ENCODE measurements at regions not wholly inside any gene's neighbourhood (a gene's known extent, or its start where the extent isn't known, plus 50 kb on each side); places are given as distances from the start of the nearest gene placed in this dataset.

GRCh38 chr15:70197945-70198361 lies 100.2 kb upstream of the TLE3 start:
- ATAC-seq (ENCODE audit: low read depth): no peak
- Histone ChIP-seq H4K8ac (ENCODE audit: low read depth in 2 of 2, low read length in 2 of 2) (no peak overlapping the region), H3K18ac (ENCODE audit: low read depth, low read length) (no peak overlapping the region), H3K79me1 (ENCODE audit: low read depth in 1 of 2, low read length in 2 of 2) (no peaks in the 10 kb centered on the region), H3K27ac (ENCODE audit: insufficient read depth, low read length) (no peak overlapping the region), H2BK15ac (ENCODE audit: low read depth, low read length) (no peak overlapping the region), H3K4ac (ENCODE audit: low read depth, low read length) (no peak overlapping the region), H4K91ac (ENCODE audit: insufficient read depth, low read depth, low read length) (no peak overlapping the region), H2AK5ac (ENCODE audit: low read depth, low read length) (no peak overlapping the region), H3K4me3 (ENCODE audit: insufficient read depth, low read depth, low read length) (no peak overlapping the region), H3K27me3 (ENCODE audit: control insufficient read depth, insufficient read depth, low read length) (peaks cover 28% of the 10 kb centered on the region), H4K20me1 (ENCODE audit: insufficient read depth, low read length) (no peaks in the 10 kb centered on the region), H3K56ac (ENCODE audit: extremely low read depth, insufficient read depth, low read length) (no peak overlapping the region), H3K4me2 (ENCODE audit: low read depth, low read length) (no peak overlapping the region), H3K14ac (replicated peaks; ENCODE audit: low read depth, low read length) (no peak overlapping the region), H4K5ac (ENCODE audit: low read depth, low read length) (no peak overlapping the region), H2BK120ac (ENCODE audit: low read depth, low read length) (no peak overlapping the region), H3K36me3 (ENCODE audit: control insufficient read depth, insufficient read depth, low read length) (no peaks in the 10 kb centered on the region), H3K9me1 (ENCODE audit: insufficient read depth, low read length) (0 out of 2 replicates have a peak, but pooled peaks cover 5% of the 10 kb centered on the region), H2BK20ac (ENCODE audit: low read depth, low read length) (no peak overlapping the region), H3K9ac (ENCODE audit: low read depth, low read length) (no peak overlapping the region), H2AK9ac (replicated peaks; ENCODE audit: low read depth, low read length, poor library complexity) (no peak overlapping the region), H2AFZ (replicated peaks; ENCODE audit: low read length, poor library complexity) (no peak overlapping the region), H3K4me1 (ENCODE audit: control insufficient read depth, insufficient read depth, low read length) (peaks cover 14% of the 10 kb centered on the region), H3K23ac (ENCODE audit: low read depth, low read length) (no peak overlapping the region), H2BK5ac (ENCODE audit: low read depth, low read length, poor library complexity, severe bottlenecking) (no peak overlapping the region), H3K9me3 (ENCODE audit: control insufficient read depth, insufficient read depth, low read length) (no peaks in the 10 kb centered on the region)
- in situ Hi-C loops (cut with MboI; ENCODE audit: low sequenced_read_pairs) (no loop called here), intact Hi-C loops (cut with micrococcal nuclease) (no loop called here), dilution Hi-C loops (cut with HindIII; ENCODE audit: low sequenced_read_pairs, unreplicated experiment) (no loop called here)
- 85% methylated on average over 4 of the region's 9 CpGs; no CpG with 5 or more reads in 1 of the 2 experiments for WGBS, 2 experiments (ENCODE audit: extremely low coverage in 2 of 2, insufficient read length in 1 of 2)
- TF ChIP-seq RFX5 (IDR thresholded peaks at IDR 0.05; ENCODE audit: low read depth, low read length): no peak
- no peak for TF ChIP-seq SMC3 (IDR thresholded peaks at IDR 0.05; ENCODE audit: low read depth, low read length)
- TF ChIP-seq USF2 (IDR thresholded peaks at IDR 0.05; ENCODE audit: low read depth, low read length): no peak
- TF ChIP-seq ELK1 (IDR thresholded peaks at IDR 0.05; ENCODE audit: borderline replicate concordance, low read depth, low read length): no peak
- no peak for TF ChIP-seq CTCF (conservative IDR thresholded peaks at IDR 0.05; ENCODE audit: low read depth, low read length)
- TF ChIP-seq NFE2L2 (IDR thresholded peaks at IDR 0.05; ENCODE audit: low read depth, low read length): no peak
- no peak for TF ChIP-seq MAZ (IDR thresholded peaks at IDR 0.05; ENCODE audit: borderline replicate concordance, low read depth, low read length)
- TF ChIP-seq CHD1 (IDR thresholded peaks at IDR 0.05; ENCODE audit: low read depth, low read length): no peak
- TF ChIP-seq CEBPB (IDR thresholded peaks at IDR 0.05; ENCODE audit: low read depth, low read length): no peak
- no peak for TF ChIP-seq BHLHE40 (IDR thresholded peaks at IDR 0.05; ENCODE audit: low read depth, low read length)
- no peak for TF ChIP-seq MXI1 (IDR thresholded peaks at IDR 0.05; ENCODE audit: borderline replicate concordance, low read depth, low read length)
- TF ChIP-seq RCOR1 (IDR thresholded peaks at IDR 0.05; ENCODE audit: insufficient replicate concordance, low read length): no peak
- TF ChIP-seq POLR2A (IDR thresholded peaks at IDR 0.05; ENCODE audit: low read depth, low read length): no peak
- TF ChIP-seq MAFK (IDR thresholded peaks at IDR 0.05; ENCODE audit: low read depth, low read length): no peak
- TF ChIP-seq FOS (IDR thresholded peaks at IDR 0.05; ENCODE audit: low read depth, low read length): no peak
- no peak for TF ChIP-seq RAD21 (IDR thresholded peaks at IDR 0.05; ENCODE audit: low read length)
- BruUV-seq (replicated peaks): no TSS peak
- no peak for DNase-seq
- POLR2A ChIA-PET (ENCODE audit: unreplicated experiment): no interaction called here
- CTCF ChIA-PET: no interaction called here
